A549 (cell line): ENCODE measurements at regions not wholly inside any gene's neighbourhood (a gene's known extent, or its start where the extent isn't known, plus 50 kb on each side); places are given as distances from the start of the nearest gene placed in this dataset.

Source experiments
- CHD2 ChIP-seq: fragments of 150-350 bp; IDR thresholded peaks from 2 replicates; pipeline ENCODE4 v1.6.1; 2014; ENCODE audit warnings: low read length; ENCODE audit not compliant: partially characterized antibody
- EP300 ChIP-seq, 2 experiments: fragments of >200 bp; sonication (Bioruptor Twin); formaldehyde crosslinking; IDR thresholded peaks; 2 replicates in 1 of 2; 3 replicates in 1 of 2; pipeline ENCODE4 v1.6.1; 2016 to 2017
- HOXB5 ChIP-seq: fragments of 250-450 bp; sonication (Bioruptor Pico); IDR thresholded peaks from 2 replicates; pipeline ENCODE4 v1.5.0; 2020; ENCODE audit warnings: mild to moderate bottlenecking, moderate library complexity
- JUN ChIP-seq, 2 experiments: fragments of >200 bp; sonication (Bioruptor Twin); formaldehyde crosslinking; IDR thresholded peaks; 2 replicates in 1 of 2; 3 replicates in 1 of 2; pipeline ENCODE4 v1.6.1; 2016 to 2017
- KDM5A ChIP-seq: fragments of 200-600 bp; sonication (generic); IDR thresholded peaks from 2 replicates; pipeline ENCODE4 v1.6.1; 2016; ENCODE audit warnings: antibody characterized with exemption, mild to moderate bottlenecking
- POLR2A ChIP-seq: IDR thresholded peaks from 2 replicates; pipeline ENCODE4 v1.6.1; 2012; ENCODE audit warnings: mild to moderate bottlenecking, low read length
- RAD21 ChIP-seq, 2 experiments: fragments of >200 bp in 1 of 2; sonication (Bioruptor Twin) in 1 of 2; formaldehyde crosslinking in 1 of 2; IDR thresholded peaks in 1 of 2; conservative IDR thresholded peaks in 1 of 2; 2 replicates in 1 of 2; 3 replicates in 1 of 2; pipeline ENCODE4 v1.6.1; 2012 to 2018; ENCODE audit warnings: inconsistent platforms in 1 of 2
- RNF2 ChIP-seq: fragments of 200-600 bp; sonication (generic); IDR thresholded peaks from 2 replicates; pipeline ENCODE4 v1.6.1; 2016; ENCODE audit warnings: low read depth, mild to moderate bottlenecking, antibody characterized with exemption, moderate library complexity, borderline replicate concordance
- TF ChIP-seq, protein P1 (sequence below): fragments of >200 bp; sonication (Bioruptor Twin); formaldehyde crosslinking; IDR thresholded peaks from 3 replicates; pipeline ENCODE4 v1.5.1; 2016
- TF ChIP-seq, protein P2 (sequence below): fragments of 450-650 bp; IDR thresholded peaks from 2 replicates; pipeline ENCODE4 v1.6.1; 2014; ENCODE audit warnings: antibody characterized with exemption
- TF ChIP-seq, protein P3 (sequence below): fragments of 250-450 bp; sonication (Bioruptor Pico); IDR thresholded peaks from 2 replicates; pipeline ENCODE4 v1.5.0; 2020; ENCODE audit warnings: low read depth, mild to moderate bottlenecking, moderate library complexity

DNA sequence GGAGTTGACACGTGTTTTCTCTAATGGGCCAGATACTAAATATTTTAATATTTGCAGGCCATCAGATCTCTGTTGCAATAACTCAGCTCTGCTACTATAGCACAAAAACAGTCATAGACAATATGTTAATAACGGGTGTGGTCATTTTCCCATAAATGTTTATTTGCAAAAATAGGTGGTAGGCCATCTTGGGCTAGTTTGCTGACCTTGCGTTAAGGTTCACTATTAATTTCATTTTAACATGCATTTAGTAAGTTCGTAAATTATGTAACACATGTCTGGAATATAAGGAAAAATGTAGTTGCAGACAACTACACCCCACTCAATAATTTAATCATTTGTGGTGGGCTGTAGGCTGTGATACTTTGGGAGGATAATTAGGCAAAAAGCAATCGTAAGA, 577.8 kb downstream of the PKHD1 start:
- TF ChIP-seq HOXB5 (no peak), KDM5A (no peak), EP300 (IDR thresholded peaks at IDR 0.05) (no peak), RAD21 (conservative IDR thresholded peaks at IDR 0.05 in 1 of 2, IDR thresholded peaks at IDR 0.05 in 1 of 2) (no peak), CHD2 (no peak), RNF2 (no peak), POLR2A (no peak), JUN (IDR thresholded peaks at IDR 0.05) (no peak)
- TF ChIP-seq, protein P1, sequence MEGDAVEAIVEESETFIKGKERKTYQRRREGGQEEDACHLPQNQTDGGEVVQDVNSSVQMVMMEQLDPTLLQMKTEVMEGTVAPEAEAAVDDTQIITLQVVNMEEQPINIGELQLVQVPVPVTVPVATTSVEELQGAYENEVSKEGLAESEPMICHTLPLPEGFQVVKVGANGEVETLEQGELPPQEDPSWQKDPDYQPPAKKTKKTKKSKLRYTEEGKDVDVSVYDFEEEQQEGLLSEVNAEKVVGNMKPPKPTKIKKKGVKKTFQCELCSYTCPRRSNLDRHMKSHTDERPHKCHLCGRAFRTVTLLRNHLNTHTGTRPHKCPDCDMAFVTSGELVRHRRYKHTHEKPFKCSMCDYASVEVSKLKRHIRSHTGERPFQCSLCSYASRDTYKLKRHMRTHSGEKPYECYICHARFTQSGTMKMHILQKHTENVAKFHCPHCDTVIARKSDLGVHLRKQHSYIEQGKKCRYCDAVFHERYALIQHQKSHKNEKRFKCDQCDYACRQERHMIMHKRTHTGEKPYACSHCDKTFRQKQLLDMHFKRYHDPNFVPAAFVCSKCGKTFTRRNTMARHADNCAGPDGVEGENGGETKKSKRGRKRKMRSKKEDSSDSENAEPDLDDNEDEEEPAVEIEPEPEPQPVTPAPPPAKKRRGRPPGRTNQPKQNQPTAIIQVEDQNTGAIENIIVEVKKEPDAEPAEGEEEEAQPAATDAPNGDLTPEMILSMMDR = no peak
- TF ChIP-seq, protein P2, sequence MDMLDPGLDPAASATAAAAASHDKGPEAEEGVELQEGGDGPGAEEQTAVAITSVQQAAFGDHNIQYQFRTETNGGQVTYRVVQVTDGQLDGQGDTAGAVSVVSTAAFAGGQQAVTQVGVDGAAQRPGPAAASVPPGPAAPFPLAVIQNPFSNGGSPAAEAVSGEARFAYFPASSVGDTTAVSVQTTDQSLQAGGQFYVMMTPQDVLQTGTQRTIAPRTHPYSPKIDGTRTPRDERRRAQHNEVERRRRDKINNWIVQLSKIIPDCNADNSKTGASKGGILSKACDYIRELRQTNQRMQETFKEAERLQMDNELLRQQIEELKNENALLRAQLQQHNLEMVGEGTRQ = no peak
- TF ChIP-seq, protein P3, sequence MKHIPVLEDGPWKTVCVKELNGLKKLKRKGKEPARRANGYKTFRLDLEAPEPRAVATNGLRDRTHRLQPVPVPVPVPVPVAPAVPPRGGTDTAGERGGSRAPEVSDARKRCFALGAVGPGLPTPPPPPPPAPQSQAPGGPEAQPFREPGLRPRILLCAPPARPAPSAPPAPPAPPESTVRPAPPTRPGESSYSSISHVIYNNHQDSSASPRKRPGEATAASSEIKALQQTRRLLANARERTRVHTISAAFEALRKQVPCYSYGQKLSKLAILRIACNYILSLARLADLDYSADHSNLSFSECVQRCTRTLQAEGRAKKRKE = no peak
